ENCODE measurements at regions not wholly inside any gene's neighbourhood (a gene's known extent, or its start where the extent isn't known, plus 50 kb on each side); places are given as distances from the start of the nearest gene placed in this dataset.

DNA sequence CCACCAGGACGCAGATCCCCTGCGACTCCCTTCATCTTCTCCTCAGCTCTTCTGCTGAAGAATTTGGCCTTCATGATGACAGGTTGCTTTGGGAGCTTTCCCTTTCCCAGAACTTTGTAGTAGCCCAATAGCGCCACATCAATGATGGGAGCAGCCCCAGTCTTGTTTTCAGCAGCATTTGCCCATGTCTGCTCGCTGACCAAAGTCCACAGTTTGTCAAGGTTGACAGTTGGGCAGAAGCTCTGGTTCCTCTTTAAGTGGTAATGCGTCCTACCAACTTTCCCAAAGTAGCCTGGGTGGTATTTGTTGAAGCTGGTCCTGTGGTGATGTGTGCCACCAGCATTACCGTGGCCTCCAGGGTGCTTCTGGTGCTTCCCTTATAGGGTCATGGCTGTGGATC is 62.2 kb downstream of the GCNT4 start:
- TF ChIP-seq, protein P1, sequence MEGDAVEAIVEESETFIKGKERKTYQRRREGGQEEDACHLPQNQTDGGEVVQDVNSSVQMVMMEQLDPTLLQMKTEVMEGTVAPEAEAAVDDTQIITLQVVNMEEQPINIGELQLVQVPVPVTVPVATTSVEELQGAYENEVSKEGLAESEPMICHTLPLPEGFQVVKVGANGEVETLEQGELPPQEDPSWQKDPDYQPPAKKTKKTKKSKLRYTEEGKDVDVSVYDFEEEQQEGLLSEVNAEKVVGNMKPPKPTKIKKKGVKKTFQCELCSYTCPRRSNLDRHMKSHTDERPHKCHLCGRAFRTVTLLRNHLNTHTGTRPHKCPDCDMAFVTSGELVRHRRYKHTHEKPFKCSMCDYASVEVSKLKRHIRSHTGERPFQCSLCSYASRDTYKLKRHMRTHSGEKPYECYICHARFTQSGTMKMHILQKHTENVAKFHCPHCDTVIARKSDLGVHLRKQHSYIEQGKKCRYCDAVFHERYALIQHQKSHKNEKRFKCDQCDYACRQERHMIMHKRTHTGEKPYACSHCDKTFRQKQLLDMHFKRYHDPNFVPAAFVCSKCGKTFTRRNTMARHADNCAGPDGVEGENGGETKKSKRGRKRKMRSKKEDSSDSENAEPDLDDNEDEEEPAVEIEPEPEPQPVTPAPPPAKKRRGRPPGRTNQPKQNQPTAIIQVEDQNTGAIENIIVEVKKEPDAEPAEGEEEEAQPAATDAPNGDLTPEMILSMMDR (IDR thresholded peaks at IDR 0.05) = no peak
- no peak for TF ChIP-seq POLR2AphosphoS5 (IDR thresholded peaks at IDR 0.05; ENCODE audit: low read depth, low read length)
- TF ChIP-seq TCF7L2 (IDR thresholded peaks at IDR 0.05; ENCODE audit: low read depth, low read length) = no peak
